Fibroblast of pulmonary artery (primary cell): ENCODE measurements at regions not wholly inside any gene's neighbourhood (a gene's known extent, or its start where the extent isn't known, plus 50 kb on each side); places are given as distances from the start of the nearest gene placed in this dataset.

Experiments used
- DNase-seq: peaks from one replicate; pipeline ENCODE4 v3.0.0-alpha.2; 2010; ENCODE audit warnings: low read depth
- H3K4me3 ChIP-seq: replicated peaks from 2 replicates; pipeline ENCODE4 v1.5.1; 2011; ENCODE audit warnings: low read depth, mild to moderate bottlenecking, control low read depth, low read length, moderate library complexity
- TF ChIP-seq, protein P1 (sequence below): IDR thresholded peaks from 2 replicates; pipeline ENCODE4 v1.5.1; 2011; ENCODE audit warnings: mild to moderate bottlenecking, control low read depth, low read length, inconsistent platforms; ENCODE audit errors: missing control alignments

DNA sequence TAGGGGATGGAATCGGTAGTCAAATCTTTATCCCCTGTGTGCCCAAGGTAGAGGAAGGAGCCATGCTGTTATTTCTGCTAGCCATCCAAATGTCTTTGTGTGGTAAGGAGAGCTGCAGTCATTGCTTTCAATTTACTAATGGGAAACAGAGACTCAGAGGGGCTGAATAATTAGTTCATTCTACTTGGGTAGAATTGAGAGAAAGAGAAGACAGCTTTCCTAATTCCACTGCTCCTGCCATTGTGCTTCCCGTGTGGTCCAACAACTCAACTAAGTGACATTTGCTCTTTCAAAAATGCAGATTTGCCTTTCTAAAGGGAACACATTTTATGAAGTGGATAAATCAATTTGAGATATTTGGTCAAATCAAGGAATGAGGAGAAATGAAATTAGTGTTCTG lies 136.1 kb downstream of the AQP4 start:
- H3K4me3 ChIP-seq = no peak overlapping the region
- TF ChIP-seq, protein P1, sequence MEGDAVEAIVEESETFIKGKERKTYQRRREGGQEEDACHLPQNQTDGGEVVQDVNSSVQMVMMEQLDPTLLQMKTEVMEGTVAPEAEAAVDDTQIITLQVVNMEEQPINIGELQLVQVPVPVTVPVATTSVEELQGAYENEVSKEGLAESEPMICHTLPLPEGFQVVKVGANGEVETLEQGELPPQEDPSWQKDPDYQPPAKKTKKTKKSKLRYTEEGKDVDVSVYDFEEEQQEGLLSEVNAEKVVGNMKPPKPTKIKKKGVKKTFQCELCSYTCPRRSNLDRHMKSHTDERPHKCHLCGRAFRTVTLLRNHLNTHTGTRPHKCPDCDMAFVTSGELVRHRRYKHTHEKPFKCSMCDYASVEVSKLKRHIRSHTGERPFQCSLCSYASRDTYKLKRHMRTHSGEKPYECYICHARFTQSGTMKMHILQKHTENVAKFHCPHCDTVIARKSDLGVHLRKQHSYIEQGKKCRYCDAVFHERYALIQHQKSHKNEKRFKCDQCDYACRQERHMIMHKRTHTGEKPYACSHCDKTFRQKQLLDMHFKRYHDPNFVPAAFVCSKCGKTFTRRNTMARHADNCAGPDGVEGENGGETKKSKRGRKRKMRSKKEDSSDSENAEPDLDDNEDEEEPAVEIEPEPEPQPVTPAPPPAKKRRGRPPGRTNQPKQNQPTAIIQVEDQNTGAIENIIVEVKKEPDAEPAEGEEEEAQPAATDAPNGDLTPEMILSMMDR = no peak
- DNase-seq = no peak

DNA sequence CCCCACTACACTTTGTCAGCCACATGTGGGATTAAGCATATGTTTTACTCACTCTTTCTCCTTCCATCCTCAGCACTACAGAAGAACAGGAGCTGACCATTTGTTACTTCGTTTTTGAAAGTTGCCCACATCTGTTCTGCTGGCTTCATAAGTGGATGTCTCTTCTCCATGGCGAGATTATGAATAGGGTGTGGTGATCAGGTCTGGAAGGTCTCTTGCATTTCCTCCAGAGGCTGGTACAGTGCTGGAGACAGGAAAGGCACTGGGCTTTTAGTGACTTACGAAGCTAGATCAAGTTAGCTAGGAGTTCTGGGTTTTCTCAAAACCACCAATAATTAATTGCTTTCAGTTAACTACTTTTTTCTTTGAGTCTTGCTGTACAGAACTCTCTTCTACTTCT lies 136.5 kb downstream of the AQP4 start:
- DNase-seq = no peak
- H3K4me3 ChIP-seq = no peak overlapping the region
- TF ChIP-seq, protein P1 = no peak

DNA sequence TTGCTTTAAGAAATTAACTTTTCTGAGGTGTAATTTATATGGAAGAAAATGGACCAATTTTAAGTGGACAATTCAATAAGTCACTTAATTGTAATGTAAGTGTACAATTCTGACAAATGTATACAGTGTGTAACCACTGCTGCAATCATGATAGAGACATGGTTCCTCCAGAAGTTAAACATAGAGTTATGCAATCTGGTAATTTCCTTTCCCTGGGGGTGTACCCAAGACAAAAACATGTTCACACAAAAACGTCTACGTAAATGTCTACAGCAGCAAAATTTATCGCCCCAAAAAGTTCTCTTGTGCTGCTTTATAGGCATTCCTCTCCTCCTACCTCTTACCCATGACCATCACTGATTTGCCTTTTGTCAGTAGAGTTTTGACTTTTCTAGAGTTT lies 141.5 kb downstream of the AQP4 start:
- TF ChIP-seq, protein P1 = no peak
- DNase-seq = no peak
- H3K4me3 ChIP-seq = no peak overlapping the region

DNA sequence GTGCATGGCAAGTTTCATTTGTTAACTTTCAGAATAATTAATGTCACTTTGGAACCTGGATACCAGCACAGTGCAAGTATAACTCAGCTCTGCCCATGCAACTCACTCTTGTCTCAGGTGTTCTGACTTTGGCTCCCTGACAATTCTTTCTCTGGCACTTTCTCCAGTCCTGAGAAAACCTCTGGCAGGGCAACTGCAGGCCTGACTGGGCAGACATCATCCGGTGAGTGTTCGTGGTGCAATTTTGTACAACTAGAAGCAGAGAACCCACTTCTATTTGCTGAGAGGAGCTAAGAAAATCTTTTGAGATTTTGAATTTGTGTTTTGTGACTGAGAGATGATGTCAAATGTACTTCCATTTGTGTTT lies 143.0 kb downstream of the AQP4 start:
- DNase-seq = no peak
- no peak overlapping the region for H3K4me3 ChIP-seq
- TF ChIP-seq, protein P1 = no peak

DNA sequence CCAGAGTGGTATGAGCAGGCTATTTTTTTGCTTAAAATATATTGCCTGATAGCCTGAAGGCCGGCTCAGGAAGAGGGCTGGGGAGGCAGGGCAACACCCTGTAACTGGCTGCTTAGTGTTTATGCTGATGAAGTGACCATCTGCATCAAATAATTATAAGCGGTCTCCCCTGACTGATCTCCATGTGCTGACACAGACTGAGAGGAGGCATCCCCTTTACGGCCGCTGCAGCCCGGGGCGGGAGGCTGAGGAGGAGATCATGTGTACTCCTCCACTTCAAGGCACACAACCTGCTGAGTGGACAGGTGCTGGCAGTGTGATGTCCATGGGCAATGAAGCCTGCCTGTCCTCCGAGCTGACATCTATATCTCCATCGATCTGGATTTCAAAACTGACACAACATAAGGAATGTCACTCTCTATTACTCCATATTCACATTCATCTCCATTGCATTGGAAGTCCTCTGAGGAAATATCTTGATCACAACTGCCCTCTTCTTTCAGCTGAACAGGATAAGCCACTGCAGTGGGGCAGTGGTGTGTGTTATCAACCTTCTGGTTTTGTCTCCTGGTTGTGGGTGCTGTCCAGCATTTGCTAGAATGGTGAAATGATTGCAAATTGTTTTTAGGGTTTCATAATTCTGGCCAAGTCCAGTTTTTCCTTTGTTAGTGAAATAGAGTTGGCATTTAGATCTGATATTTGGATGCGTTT lies 143.5 kb downstream of the AQP4 start:
- TF ChIP-seq, protein P1 = no peak
- DNase-seq = no peak
- H3K4me3 ChIP-seq = no peak overlapping the region

DNA sequence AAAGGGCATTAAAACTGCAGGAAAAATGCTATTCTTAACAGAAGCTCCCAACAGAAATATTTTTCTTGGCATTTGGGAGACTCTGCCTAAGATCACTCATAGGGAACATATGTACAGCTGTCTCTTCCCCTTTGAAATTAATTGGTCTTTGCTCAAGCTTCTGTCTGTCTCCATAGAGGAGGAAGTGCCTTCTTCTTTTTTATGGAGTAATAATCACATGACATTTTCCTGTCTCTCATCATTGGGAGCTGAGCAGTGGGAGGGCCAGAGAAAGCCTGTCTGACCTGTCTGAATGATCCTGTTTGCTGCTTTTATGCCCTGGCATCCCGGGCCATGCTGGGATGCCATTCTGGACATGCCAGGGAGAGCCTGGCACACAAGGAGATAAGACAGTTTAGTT lies 145.6 kb downstream of the AQP4 start:
- DNase-seq = no peak
- no peak overlapping the region for H3K4me3 ChIP-seq
- TF ChIP-seq, protein P1 = no peak

DNA sequence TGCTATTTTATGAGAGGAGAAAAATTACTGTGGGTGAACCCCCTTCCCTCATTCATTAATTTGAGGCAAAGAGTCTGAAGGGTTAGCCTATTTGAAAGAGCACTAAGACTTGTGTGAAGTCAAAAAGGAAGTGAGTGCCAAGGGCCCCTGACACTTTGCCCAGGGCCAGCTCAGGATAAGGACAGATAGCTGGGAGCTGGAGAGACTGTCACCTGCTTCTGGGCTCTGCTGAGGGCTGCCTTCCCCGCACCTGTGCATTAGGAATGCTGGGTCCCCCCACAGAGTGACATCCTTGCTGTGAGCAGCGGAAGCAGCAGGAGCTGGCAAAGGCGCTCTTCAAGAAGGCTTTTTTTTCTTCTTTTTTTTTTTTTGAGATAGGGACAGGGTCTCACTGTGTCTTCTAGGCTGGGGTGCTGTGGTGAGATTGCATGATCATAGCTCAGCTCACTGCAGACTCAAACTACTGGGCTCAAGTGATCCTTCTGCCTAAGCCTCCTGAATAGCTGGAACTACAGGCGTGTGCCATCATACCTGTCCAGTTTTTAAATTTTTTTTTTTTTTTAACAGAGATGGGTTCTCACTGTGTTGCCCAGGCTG lies 148.3 kb downstream of the AQP4 start:
- DNase-seq = no peak
- H3K4me3 ChIP-seq = no peak overlapping the region
- TF ChIP-seq, protein P1 = no peak
